ENCODE measurements at regions not wholly inside any gene's neighbourhood (a gene's known extent, or its start where the extent isn't known, plus 50 kb on each side); places are given as distances from the start of the nearest gene placed in this dataset.

GRCh38 chr4:10354746-10355145 is 102.5 kb downstream of the ZNF518B start:
- DNase-seq = peak; percentile 26 to 28
- Histone ChIP-seq H3K79me2 (ENCODE audit: control insufficient read depth, insufficient read depth, low read length, poor library complexity) (no peaks in the 10 kb centered on the region), H2BK5ac (ENCODE audit: low read depth, low read length, poor library complexity) (no peak overlapping the region), H3K18ac (ENCODE audit: low read length) (peak overlapping the region; percentile 19), H2AFZ (ENCODE audit: insufficient read depth, low read length, poor library complexity) (no peak overlapping the region), H2AK5ac (ENCODE audit: low read length) (peak overlapping the region; percentile 14), H3K4me3 (ENCODE audit: low read depth, low read length) (no peak overlapping the region), H3K4me1 (ENCODE audit: control insufficient read depth in 1 of 2, insufficient read depth in 2 of 2, low read length in 2 of 2) (peaks cover 6 to 12% of the 10 kb centered on the region in 2 experiments), H4K8ac (ENCODE audit: low read depth, low read length) (no peak overlapping the region), H4K12ac (ENCODE audit: low read depth, low read length) (no peak overlapping the region), H3K79me1 (ENCODE audit: low read length) (peaks cover 16% of the 10 kb centered on the region), H4K91ac (ENCODE audit: low read depth, low read length) (peak overlapping the region; percentile 91), H3K36me3 (ENCODE audit: control insufficient read depth in 1 of 2, insufficient read depth in 2 of 2, low read length in 2 of 2) (no peaks in the 10 kb centered on the region), H3K27ac (ENCODE audit: low read depth, low read length) (peak overlapping the region; percentile 15), H3K9ac (ENCODE audit: low read length) (no peak overlapping the region), H3K14ac (ENCODE audit: low read length) (peak overlapping the region; percentile 73), H3K27me3 (ENCODE audit: insufficient read depth, low read length) (no peaks in the 10 kb centered on the region), H3K4ac (ENCODE audit: low read depth, low read length) (peak overlapping the region; percentile 15), H2BK120ac (ENCODE audit: insufficient read depth, low read length, poor library complexity) (peak overlapping the region; percentile 24), H3K4me2 (ENCODE audit: low read length) (no peak overlapping the region), H3K9me3 (ENCODE audit: insufficient read depth, low read depth, low read length) (no peaks in the 10 kb centered on the region), H3K23ac (ENCODE audit: low read length) (no peak overlapping the region), H2BK12ac (ENCODE audit: low read length) (peak overlapping the region; percentile 38)

GRCh38 chr4:10354225-10354624 is 103.0 kb downstream of the ZNF518B start:
- Histone ChIP-seq H4K12ac (ENCODE audit: low read depth, low read length) (no peak overlapping the region), H3K79me2 (ENCODE audit: control insufficient read depth, insufficient read depth, low read length, poor library complexity) (no peaks in the 10 kb centered on the region), H3K4me2 (ENCODE audit: low read length) (no peak overlapping the region), H3K4ac (ENCODE audit: low read depth, low read length) (peak overlapping the region; percentile 20), H4K91ac (ENCODE audit: low read depth, low read length) (peak overlapping the region; percentile 91), H3K36me3 (ENCODE audit: control insufficient read depth in 1 of 2, insufficient read depth in 2 of 2, low read length in 2 of 2) (no peaks in the 10 kb centered on the region), H2BK120ac (ENCODE audit: insufficient read depth, low read length, poor library complexity) (peak overlapping the region; percentile 24), H3K4me3 (ENCODE audit: low read depth, low read length) (no peak overlapping the region), H3K23ac (ENCODE audit: low read length) (no peak overlapping the region), H3K9ac (ENCODE audit: low read length) (no peak overlapping the region), H3K27ac (ENCODE audit: low read depth, low read length) (no peak overlapping the region), H3K9me3 (ENCODE audit: insufficient read depth, low read depth, low read length) (no peaks in the 10 kb centered on the region), H3K18ac (ENCODE audit: low read length) (peak overlapping the region; percentile 91), H3K14ac (ENCODE audit: low read length) (peak overlapping the region; percentile 73), H4K8ac (ENCODE audit: low read depth, low read length) (no peak overlapping the region), H3K27me3 (ENCODE audit: insufficient read depth, low read length) (no peaks in the 10 kb centered on the region), H2AFZ (ENCODE audit: insufficient read depth, low read length, poor library complexity) (no peak overlapping the region), H3K79me1 (ENCODE audit: low read length) (peaks cover 21% of the 10 kb centered on the region), H2BK5ac (ENCODE audit: low read depth, low read length, poor library complexity) (peak overlapping the region; percentile 18), H2BK12ac (ENCODE audit: low read length) (peak overlapping the region; percentile 99), H3K4me1 (ENCODE audit: control insufficient read depth in 1 of 2, insufficient read depth in 2 of 2, low read length in 2 of 2) (peaks cover 7 to 15% of the 10 kb centered on the region in 2 experiments), H2AK5ac (ENCODE audit: low read length) (peak overlapping the region; percentile 73)
- no peak for DNase-seq
- whole genome bisulfite sequencing (ENCODE audit: extremely low coverage, insufficient coverage, insufficient read length) = no CpG with 5 or more reads among the region's 2 CpGs

GRCh38 chr4:10353110-10353509 is 104.1 kb downstream of the ZNF518B start:
- Histone ChIP-seq H3K79me2 (ENCODE audit: control insufficient read depth, insufficient read depth, low read length, poor library complexity) (no peaks in the 10 kb centered on the region), H3K79me1 (ENCODE audit: low read length) (peaks cover 22% of the 10 kb centered on the region), H2BK120ac (ENCODE audit: insufficient read depth, low read length, poor library complexity) (no peak overlapping the region), H2BK12ac (ENCODE audit: low read length) (no peak overlapping the region), H2BK5ac (ENCODE audit: low read depth, low read length, poor library complexity) (no peak overlapping the region), H4K91ac (ENCODE audit: low read depth, low read length) (no peak overlapping the region), H3K36me3 (ENCODE audit: control insufficient read depth in 1 of 2, insufficient read depth in 2 of 2, low read length in 2 of 2) (no peaks in the 10 kb centered on the region), H3K9me3 (ENCODE audit: insufficient read depth, low read depth, low read length) (no peaks in the 10 kb centered on the region), H3K27me3 (ENCODE audit: insufficient read depth, low read length) (no peaks in the 10 kb centered on the region), H3K4me1 (ENCODE audit: control insufficient read depth in 1 of 2, insufficient read depth in 2 of 2, low read length in 2 of 2) (peaks cover 7 to 15% of the 10 kb centered on the region in 2 experiments), H3K4me2 (ENCODE audit: low read length) (no peak overlapping the region), H4K12ac (ENCODE audit: low read depth, low read length) (no peak overlapping the region), H3K27ac (ENCODE audit: low read depth, low read length) (no peak overlapping the region), H2AFZ (ENCODE audit: insufficient read depth, low read length, poor library complexity) (no peak overlapping the region), H3K14ac (ENCODE audit: low read length) (no peak overlapping the region), H4K8ac (ENCODE audit: low read depth, low read length) (no peak overlapping the region), H3K18ac (ENCODE audit: low read length) (no peak overlapping the region), H3K23ac (ENCODE audit: low read length) (no peak overlapping the region), H3K9ac (ENCODE audit: low read length) (no peak overlapping the region), H3K4ac (ENCODE audit: low read depth, low read length) (no peak overlapping the region), H3K4me3 (ENCODE audit: low read depth, low read length) (no peak overlapping the region), H2AK5ac (ENCODE audit: low read length) (no peak overlapping the region)
- DNase-seq = peak in 1 of 2 donors; percentile 62

- H3K79me1 ChIP-seq (ENCODE audit: low read length) = peaks cover 30% of the 10 kb centered on the region
- H2BK12ac ChIP-seq (ENCODE audit: low read length) = peak overlapping the region; percentile 28
- no peaks in the 10 kb centered on the region for H3K27me3 ChIP-seq (ENCODE audit: insufficient read depth, low read length)
- H3K4me3 ChIP-seq (ENCODE audit: low read depth, low read length) = no peak overlapping the region
- no peak overlapping the region for H2BK5ac ChIP-seq (ENCODE audit: low read depth, low read length, poor library complexity)
- DNase-seq = no peak
- H3K18ac ChIP-seq (ENCODE audit: low read length) = no peak overlapping the region
- no peak overlapping the region for H3K27ac ChIP-seq (ENCODE audit: low read depth, low read length)
- H2AK5ac ChIP-seq (ENCODE audit: low read length) = no peak overlapping the region
- H3K14ac ChIP-seq (ENCODE audit: low read length) = no peak overlapping the region
- H4K8ac ChIP-seq (ENCODE audit: low read depth, low read length) = no peak overlapping the region
- no peaks in the 10 kb centered on the region for H3K79me2 ChIP-seq (ENCODE audit: control insufficient read depth, insufficient read depth, low read length, poor library complexity)
- no peak overlapping the region for H3K9ac ChIP-seq (ENCODE audit: low read length)
- H2BK120ac ChIP-seq (ENCODE audit: insufficient read depth, low read length, poor library complexity) = no peak overlapping the region
- H3K4me2 ChIP-seq (ENCODE audit: low read length) = no peak overlapping the region
- H3K36me3 ChIP-seq (ENCODE audit: control insufficient read depth in 1 of 2, insufficient read depth in 2 of 2, low read length in 2 of 2) = no peaks in the 10 kb centered on the region
- no peak overlapping the region for H3K4ac ChIP-seq (ENCODE audit: low read depth, low read length)
- H4K91ac ChIP-seq (ENCODE audit: low read depth, low read length) = peak overlapping the region; percentile 69
- H2AFZ ChIP-seq (ENCODE audit: insufficient read depth, low read length, poor library complexity) = no peak overlapping the region
- no peak overlapping the region for H4K12ac ChIP-seq (ENCODE audit: low read depth, low read length)
- no peaks in the 10 kb centered on the region for H3K9me3 ChIP-seq (ENCODE audit: insufficient read depth, low read depth, low read length)
- peaks cover 10 to 19% of the 10 kb centered on the region in 2 experiments for H3K4me1 ChIP-seq (ENCODE audit: control insufficient read depth in 1 of 2, insufficient read depth in 2 of 2, low read length in 2 of 2)
- no peak overlapping the region for H3K23ac ChIP-seq (ENCODE audit: low read length)
Observed at GRCh38 chr4:10348241-10348640, 109.0 kb downstream of the ZNF518B start.

Data from trophoblast cell (in vitro differentiated cells and primary cell).